Tibial artery (tissue), 4 donors: ENCODE measurements at regions not wholly inside any gene's neighbourhood (a gene's known extent, or its start where the extent isn't known, plus 50 kb on each side); places are given as distances from the start of the nearest gene placed in this dataset.

ENCODE experiments used
- DNase-seq, 2 donors: peaks; one replicate each; pipeline ENCODE4 v3.0.0-alpha.2; 2019
- H3K27ac ChIP-seq, 2 donors: fragments of 200-600 bp; sonication (generic) in 1 of 2; 1 replicate in 1 of 2; 2 replicates in 1 of 2; pipeline ENCODE4 v1.5.1; 2018 to 2019; ENCODE audit warnings: mild to moderate bottlenecking in 1 of 2
- H3K27me3 ChIP-seq, 2 donors: fragments of 200-600 bp; sonication (generic) in 1 of 2; one replicate each; pipeline versions ENCODE4 v1.5.1 to v1.6.0; 2016 to 2019
- H3K36me3 ChIP-seq, 3 donors: fragments of 200-600 bp; sonication (generic) in 2 of 3; one replicate each; pipeline ENCODE4 v1.5.1; 2016 to 2019; ENCODE audit warnings: mild to moderate bottlenecking in 2 of 3
- H3K4me1 ChIP-seq, 4 donors: fragments of 200-600 bp; sonication (generic) in 2 of 4; 1 replicate in 3 of 4; 2 replicates in 1 of 4; pipeline ENCODE4 v1.5.1; 2016 to 2019
- H3K4me3 ChIP-seq, 2 donors: fragments of 200-600 bp; sonication (generic) in 1 of 2; 1 replicate in 1 of 2; 2 replicates in 1 of 2; pipeline ENCODE4 v1.5.1; 2018 to 2019; ENCODE audit warnings: mild to moderate bottlenecking in 2 of 2
- H3K9me3 ChIP-seq, 3 donors: fragments of 200-600 bp; sonication (generic) in 1 of 3; one replicate each; pipeline ENCODE4 v1.5.1; 2016 to 2019
- intact Hi-C: fragments of 100-400 bp; cut with DNase I; formaldehyde crosslinking; loops from one replicate; pipeline ENCODE4 v1.15.0; 2023; ENCODE audit warnings: low total_unique reads
- TF ChIP-seq, protein P1 (sequence below), 2 experiments: fragments of 200-600 bp in 1 of 2; fragments of 450-650 bp in 1 of 2; IDR thresholded peaks; one replicate each; pipeline ENCODE4 v1.5.1; 2017 to 2019; ENCODE audit warnings: antibody characterized with exemption in 2 of 2, mild to moderate bottlenecking in 1 of 2, moderate library complexity in 1 of 2

DNA sequence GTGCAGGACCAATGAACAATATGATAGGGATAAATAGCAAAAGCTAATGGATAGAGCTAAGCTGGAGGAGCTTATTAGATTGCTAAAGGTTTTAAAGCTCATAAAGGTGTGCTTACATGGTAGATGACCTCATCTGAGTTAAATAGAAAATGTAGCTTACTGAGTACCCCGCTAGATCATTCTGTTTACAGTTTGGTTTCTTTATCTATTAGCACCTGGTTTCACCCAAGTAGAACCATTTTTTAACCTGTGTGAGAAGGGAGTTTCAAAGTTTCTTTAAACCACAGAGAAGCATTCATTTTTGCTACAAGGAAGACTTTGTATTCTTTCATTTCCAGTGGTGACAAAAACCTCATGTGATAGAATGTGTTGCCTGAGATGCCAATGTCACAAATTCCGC, 1778.0 kb downstream of the LRRC4C start:
- DNase-seq: no peak
- TF ChIP-seq, protein P1, sequence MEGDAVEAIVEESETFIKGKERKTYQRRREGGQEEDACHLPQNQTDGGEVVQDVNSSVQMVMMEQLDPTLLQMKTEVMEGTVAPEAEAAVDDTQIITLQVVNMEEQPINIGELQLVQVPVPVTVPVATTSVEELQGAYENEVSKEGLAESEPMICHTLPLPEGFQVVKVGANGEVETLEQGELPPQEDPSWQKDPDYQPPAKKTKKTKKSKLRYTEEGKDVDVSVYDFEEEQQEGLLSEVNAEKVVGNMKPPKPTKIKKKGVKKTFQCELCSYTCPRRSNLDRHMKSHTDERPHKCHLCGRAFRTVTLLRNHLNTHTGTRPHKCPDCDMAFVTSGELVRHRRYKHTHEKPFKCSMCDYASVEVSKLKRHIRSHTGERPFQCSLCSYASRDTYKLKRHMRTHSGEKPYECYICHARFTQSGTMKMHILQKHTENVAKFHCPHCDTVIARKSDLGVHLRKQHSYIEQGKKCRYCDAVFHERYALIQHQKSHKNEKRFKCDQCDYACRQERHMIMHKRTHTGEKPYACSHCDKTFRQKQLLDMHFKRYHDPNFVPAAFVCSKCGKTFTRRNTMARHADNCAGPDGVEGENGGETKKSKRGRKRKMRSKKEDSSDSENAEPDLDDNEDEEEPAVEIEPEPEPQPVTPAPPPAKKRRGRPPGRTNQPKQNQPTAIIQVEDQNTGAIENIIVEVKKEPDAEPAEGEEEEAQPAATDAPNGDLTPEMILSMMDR (IDR thresholded peaks at IDR 0.05): no peak
- H3K4me3 ChIP-seq: no peak overlapping the region
- no peak overlapping the region for H3K27ac ChIP-seq
- intact Hi-C loops: no loop called here
- no peaks in the 10 kb centered on the region for H3K4me1 ChIP-seq
- no peaks in the 10 kb centered on the region for H3K36me3 ChIP-seq
- no peaks in the 10 kb centered on the region for H3K9me3 ChIP-seq
- H3K27me3 ChIP-seq: no peaks in the 10 kb centered on the region

DNA sequence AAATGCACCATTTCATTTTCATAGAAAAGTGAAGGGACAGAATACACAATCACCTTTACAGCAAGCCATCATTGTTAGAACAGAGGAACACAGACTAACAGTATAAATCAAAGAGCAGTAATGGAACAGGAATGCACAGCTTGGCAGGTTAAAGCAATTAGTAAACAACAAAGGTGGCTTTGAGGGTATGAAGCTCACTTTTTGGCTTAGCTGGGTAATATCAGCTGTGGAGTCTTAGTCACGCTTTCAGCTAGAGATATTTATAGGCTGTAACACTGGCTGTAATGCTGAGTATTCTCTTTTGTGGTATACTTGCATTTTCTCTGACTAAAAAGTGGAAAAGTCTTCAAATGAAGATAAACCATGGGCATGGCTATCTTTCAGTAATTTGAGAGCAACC, 1780.5 kb downstream of the LRRC4C start:
- Histone ChIP-seq H3K27ac (no peak overlapping the region), H3K27me3 (no peaks in the 10 kb centered on the region), H3K4me3 (no peak overlapping the region), H3K36me3 (no peaks in the 10 kb centered on the region), H3K4me1 (no peaks in the 10 kb centered on the region), H3K9me3 (no peaks in the 10 kb centered on the region)
- TF ChIP-seq, protein P1 (IDR thresholded peaks at IDR 0.05): no peak
- DNase-seq: no peak
- intact Hi-C loops: no loop called here

DNA sequence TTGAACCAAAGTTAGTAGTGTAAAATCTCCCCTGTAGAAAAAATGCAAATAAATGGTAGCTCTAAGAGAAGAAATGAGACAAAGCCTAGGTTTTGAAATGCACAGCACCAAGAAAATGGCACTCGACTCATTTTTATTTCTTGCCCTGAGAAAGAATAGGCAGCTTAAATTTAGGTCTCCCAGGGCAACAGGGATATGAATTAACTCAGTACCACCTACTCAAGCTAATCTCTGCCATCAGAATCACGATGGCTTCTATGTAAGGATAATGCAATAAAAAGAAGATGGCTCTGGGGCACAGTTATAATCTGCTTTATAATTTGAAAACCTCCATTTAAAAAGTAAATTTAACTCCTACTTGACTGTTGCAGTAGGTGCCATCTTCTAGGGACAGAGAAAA, 1784.3 kb downstream of the LRRC4C start:
- H3K9me3 ChIP-seq: no peaks in the 10 kb centered on the region
- H3K36me3 ChIP-seq: no peaks in the 10 kb centered on the region
- H3K27me3 ChIP-seq: no peaks in the 10 kb centered on the region
- H3K4me3 ChIP-seq: no peak overlapping the region
- intact Hi-C loops: no loop called here
- TF ChIP-seq, protein P1 (IDR thresholded peaks at IDR 0.05): no peak
- H3K4me1 ChIP-seq: no peaks in the 10 kb centered on the region
- H3K27ac ChIP-seq: no peak overlapping the region
- no peak for DNase-seq

DNA sequence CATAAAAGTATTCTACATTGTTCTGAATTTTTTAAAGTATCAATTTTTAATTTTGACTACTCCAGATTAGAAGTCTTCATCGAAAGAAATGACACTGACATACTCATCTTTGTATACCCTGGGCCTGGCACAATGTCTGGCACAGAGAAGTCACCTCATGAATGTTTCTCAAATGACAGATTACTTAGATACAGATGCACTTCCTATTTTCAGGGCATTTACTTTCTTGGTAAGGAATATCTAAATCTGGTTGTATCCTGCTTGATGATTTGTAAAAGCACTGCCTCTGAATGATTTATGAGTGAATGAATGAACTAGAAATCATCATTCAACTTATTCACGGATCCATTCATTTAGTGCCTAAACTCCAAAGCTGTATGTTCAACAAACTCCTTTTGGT, 1784.7 kb downstream of the LRRC4C start:
- no peak for DNase-seq
- no peaks in the 10 kb centered on the region for H3K27me3 ChIP-seq

DNA sequence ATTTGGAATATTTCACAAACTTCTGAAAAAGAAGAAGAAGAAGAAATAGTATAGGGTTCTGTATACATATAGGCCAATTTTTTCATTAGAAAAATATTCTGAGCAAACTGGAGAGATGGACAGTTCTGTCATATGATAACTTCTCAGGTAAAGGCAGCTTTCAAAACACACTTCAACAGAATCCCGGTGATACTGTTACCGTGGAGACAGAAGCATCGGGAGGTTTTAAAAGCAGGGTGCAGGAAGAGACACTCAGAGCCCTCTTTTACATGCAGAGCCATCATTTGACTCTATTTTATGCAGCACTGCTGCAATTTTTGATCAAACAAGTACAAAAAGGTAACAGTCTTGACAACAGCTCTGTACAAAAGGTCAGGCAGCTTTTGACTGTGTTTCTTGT, 1785.4 kb downstream of the LRRC4C start:
- Histone ChIP-seq H3K36me3 (no peaks in the 10 kb centered on the region), H3K9me3 (no peaks in the 10 kb centered on the region), H3K4me3 (no peak overlapping the region), H3K27me3 (no peaks in the 10 kb centered on the region), H3K27ac (no peak overlapping the region), H3K4me1 (no peaks in the 10 kb centered on the region)
- TF ChIP-seq, protein P1 (IDR thresholded peaks at IDR 0.05): no peak
- DNase-seq: no peak
- intact Hi-C loops: no loop called here

More for the DNA sequence above, 1784.7 kb downstream of the LRRC4C start:
- intact Hi-C loops: no loop called here
- Histone ChIP-seq H3K4me1 (no peaks in the 10 kb centered on the region), H3K36me3 (no peaks in the 10 kb centered on the region), H3K27ac (no peak overlapping the region), H3K4me3 (no peak overlapping the region), H3K9me3 (no peaks in the 10 kb centered on the region)
- TF ChIP-seq, protein P1 (IDR thresholded peaks at IDR 0.05): no peak

DNA sequence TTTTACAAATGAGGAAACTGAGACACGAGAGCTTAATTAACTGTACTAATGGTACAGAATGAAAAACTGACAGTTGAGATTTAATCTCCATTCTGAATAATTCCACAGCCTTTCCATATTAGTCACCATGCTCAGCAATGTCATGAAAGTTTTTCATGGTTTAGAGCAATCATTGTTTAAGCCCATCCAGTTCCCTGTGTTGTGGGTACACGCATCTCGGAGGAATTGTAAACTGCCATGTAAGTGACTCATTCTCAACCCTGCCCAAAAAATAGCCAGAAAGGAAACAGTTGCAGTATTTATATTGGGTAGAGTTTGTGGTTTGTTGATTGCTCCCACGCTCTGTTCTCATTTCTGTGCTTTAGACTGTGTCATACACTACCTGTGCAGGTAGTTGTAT, 1790.8 kb downstream of the LRRC4C start:
- TF ChIP-seq, protein P1 (IDR thresholded peaks at IDR 0.05): no peak
- no peak for DNase-seq
- no peak overlapping the region for H3K4me3 ChIP-seq
- H3K9me3 ChIP-seq: no peaks in the 10 kb centered on the region
- H3K36me3 ChIP-seq: no peaks in the 10 kb centered on the region
- H3K27me3 ChIP-seq: no peaks in the 10 kb centered on the region
- H3K27ac ChIP-seq: no peak overlapping the region
- H3K4me1 ChIP-seq: no peaks in the 10 kb centered on the region
- intact Hi-C loops: no loop called here
